Activated CD4-positive, alpha-beta T cell treated with anti-CD3 and anti-CD28 coated beads for 36 hours (primary cell): ENCODE measurements at regions not wholly inside any gene's neighbourhood (a gene's known extent, or its start where the extent isn't known, plus 50 kb on each side); places are given as distances from the start of the nearest gene placed in this dataset.

Experiments
- ATAC-seq: fragments of 200-7000 bp; cut with Tn5 transposase; one replicate; pipeline ENCODE4 v1.10.0; 2021; ENCODE audit warnings: mild to moderate bottlenecking, moderate library complexity
- CTCF ChIA-PET: fragments of 350-600 bp; sonication (Branson Sonifier 250); formaldehyde crosslinking; loops from one replicate; lab custom pipeline; 2021; ENCODE audit warnings: antibody characterized with exemption; lab: Charles Lee
- POLR2A ChIA-PET: fragments of 350-600 bp; sonication (Branson Sonifier 250); formaldehyde crosslinking; loops from one replicate; lab custom pipeline; 2021; ENCODE audit warnings: antibody characterized with exemption, inconsistent platforms; lab: Charles Lee
- DNase-seq: peaks from one replicate; pipeline ENCODE4 v3.0.0-alpha.2; 2020
- H3K27ac Mint-ChIP-seq: one replicate; pipeline ENCODE4 v1.8.0; 2021; ENCODE audit warnings: mixed read lengths
- H3K27me3 Mint-ChIP-seq: one replicate; pipeline ENCODE4 v1.8.0; 2021; ENCODE audit warnings: mixed read lengths
- H3K36me3 Mint-ChIP-seq: one replicate; pipeline ENCODE4 v1.8.0; 2021; ENCODE audit warnings: low read depth, mixed read lengths
- H3K4me1 Mint-ChIP-seq: one replicate; pipeline ENCODE4 v1.8.0; 2021; ENCODE audit warnings: mixed read lengths
- H3K4me3 Mint-ChIP-seq: one replicate; pipeline ENCODE4 v1.8.0; 2021; ENCODE audit warnings: mild to moderate bottlenecking, moderate library complexity, mixed read lengths
- H3K9me3 Mint-ChIP-seq: one replicate; pipeline ENCODE4 v1.8.0; 2021; ENCODE audit warnings: low read depth, mixed read lengths
- intact Hi-C, 2 experiments: fragments of 100-400 bp; cut with DNase I in 1 of 2; cut with micrococcal nuclease in 1 of 2; formaldehyde crosslinking; loops; one replicate each; pipeline versions ENCODE4 v1.14.2 to v1.15.1; 2022 to 2024; cut with DNase I, micrococcal nuclease

DNA sequence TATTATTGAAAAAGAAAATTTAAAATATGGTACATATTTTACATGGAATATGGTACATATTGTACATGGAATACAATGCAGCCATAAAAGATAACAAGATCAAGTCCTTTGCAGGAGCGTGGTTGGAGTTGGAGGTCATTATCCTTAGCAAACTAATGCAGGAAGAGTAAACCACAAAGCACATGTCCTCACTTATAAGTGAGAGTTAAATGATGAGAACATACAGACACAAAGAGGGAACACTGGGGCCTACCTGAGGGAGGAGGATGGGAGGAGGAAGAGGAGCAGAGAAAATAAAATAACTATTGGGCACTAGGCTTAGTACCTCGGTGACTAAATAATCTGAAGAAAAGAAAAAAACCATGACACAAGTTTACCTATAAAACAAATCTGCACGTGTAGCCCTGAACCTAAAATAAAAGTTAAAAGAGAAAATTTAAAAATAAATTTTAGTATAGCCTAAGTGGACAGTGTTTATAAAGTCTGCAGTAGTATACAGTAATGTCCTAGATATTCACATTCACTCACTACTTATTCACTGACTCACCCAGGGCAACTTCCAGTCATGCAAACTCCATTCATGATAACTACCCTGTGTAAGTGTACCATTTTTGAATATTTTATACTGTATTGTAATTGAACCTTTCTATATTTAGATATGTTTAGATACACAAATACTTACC lies 204.4 kb downstream of the FAM76B start:
- peaks cover 17% of the 10 kb centered on the region for H3K4me1 Mint-ChIP-seq
- no peak overlapping the region for H3K27ac Mint-ChIP-seq
- peaks cover 5% of the 10 kb centered on the region for H3K9me3 Mint-ChIP-seq
- intact Hi-C loops: loop anchor here (2.0 to 10.0 kb wide), 2 partner anchors 28 to 120 kb away; no protein-coding TSS in a partner anchor
- DNase-seq (no peak), ATAC-seq (no peak)
- ChIA-PET CTCF (interaction anchor here (0.9 kb wide), 1 partner anchor 120 kb away, joined by 4 read pairs; no protein-coding TSS in a partner anchor), POLR2A (no interaction called here)
- no peaks in the 10 kb centered on the region for H3K27me3 Mint-ChIP-seq
- peaks cover 1% of the 10 kb centered on the region for H3K36me3 Mint-ChIP-seq
- H3K4me3 Mint-ChIP-seq: no peak overlapping the region

DNA sequence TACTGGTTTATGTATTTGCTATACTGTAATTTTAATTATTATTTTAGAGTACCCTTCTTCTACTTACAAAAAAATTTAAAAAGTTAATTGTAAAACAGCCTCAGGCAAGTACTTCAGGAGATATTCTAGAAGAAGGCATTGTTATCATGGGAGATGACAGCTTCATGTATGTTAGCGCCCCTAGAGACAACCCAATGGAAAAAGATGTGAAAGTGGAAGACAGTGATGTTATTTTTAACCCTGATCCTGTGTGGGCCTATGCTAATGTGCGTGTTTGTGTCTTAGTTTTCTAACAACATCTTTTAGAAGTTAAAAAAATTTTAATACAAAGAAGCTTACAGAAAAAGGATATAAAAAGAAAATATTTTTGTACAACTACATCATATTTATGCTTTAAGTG lies 205.0 kb downstream of the FAM76B start:
- H3K27ac Mint-ChIP-seq: no peak overlapping the region
- CTCF ChIA-PET: interaction anchor here (0.9 kb wide), 1 partner anchor 121 kb away, joined by 4 read pairs; no protein-coding TSS in a partner anchor
- DNase-seq (no peak), ATAC-seq (peak; percentile 32)
- intact Hi-C loops: loop anchor here (1.0 to 10.0 kb wide), 3 partner anchors 28 to 120 kb away; no protein-coding TSS in a partner anchor
- H3K4me1 Mint-ChIP-seq: peaks cover 17% of the 10 kb centered on the region
- peaks cover 1% of the 10 kb centered on the region for H3K36me3 Mint-ChIP-seq
- H3K27me3 Mint-ChIP-seq: no peaks in the 10 kb centered on the region
- no peak overlapping the region for H3K4me3 Mint-ChIP-seq
- POLR2A ChIA-PET: no interaction called here
- peaks cover 7% of the 10 kb centered on the region for H3K9me3 Mint-ChIP-seq

DNA sequence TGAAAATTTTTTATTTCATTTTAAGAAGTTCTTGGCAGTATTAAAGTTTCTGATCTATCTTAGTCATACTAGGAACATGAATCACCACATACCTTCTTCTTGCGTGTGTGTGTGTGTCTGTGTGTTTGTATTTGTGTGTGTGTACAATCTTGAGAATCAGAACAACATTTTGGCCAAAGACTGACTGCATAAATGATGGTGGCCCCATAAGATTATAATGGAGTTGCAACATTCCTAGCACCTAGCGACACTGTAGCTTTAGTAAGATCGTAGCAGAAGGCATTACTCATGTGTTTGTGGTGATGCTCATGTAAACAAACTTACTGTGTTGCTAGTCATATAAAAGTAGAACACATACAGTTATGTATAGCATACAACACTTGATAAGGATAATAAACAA lies 205.4 kb downstream of the FAM76B start:
- H3K27me3 Mint-ChIP-seq: no peaks in the 10 kb centered on the region
- H3K36me3 Mint-ChIP-seq: peaks cover 1% of the 10 kb centered on the region
- H3K4me1 Mint-ChIP-seq: peaks cover 17% of the 10 kb centered on the region
- peaks cover 11% of the 10 kb centered on the region for H3K9me3 Mint-ChIP-seq
- intact Hi-C loops: loop anchor here (1.0 to 10.0 kb wide), 3 partner anchors 27 to 121 kb away; no protein-coding TSS in a partner anchor
- ATAC-seq (peak; percentile 80), DNase-seq (no peak)
- no peak overlapping the region for H3K27ac Mint-ChIP-seq
- POLR2A ChIA-PET: no interaction called here
- no peak overlapping the region for H3K4me3 Mint-ChIP-seq
- CTCF ChIA-PET: interaction anchor here (0.5 to 0.9 kb wide), 3 partner anchors 14 to 121 kb away, joined by 3 to 4 read pairs (median 3); no protein-coding TSS in a partner anchor

DNA sequence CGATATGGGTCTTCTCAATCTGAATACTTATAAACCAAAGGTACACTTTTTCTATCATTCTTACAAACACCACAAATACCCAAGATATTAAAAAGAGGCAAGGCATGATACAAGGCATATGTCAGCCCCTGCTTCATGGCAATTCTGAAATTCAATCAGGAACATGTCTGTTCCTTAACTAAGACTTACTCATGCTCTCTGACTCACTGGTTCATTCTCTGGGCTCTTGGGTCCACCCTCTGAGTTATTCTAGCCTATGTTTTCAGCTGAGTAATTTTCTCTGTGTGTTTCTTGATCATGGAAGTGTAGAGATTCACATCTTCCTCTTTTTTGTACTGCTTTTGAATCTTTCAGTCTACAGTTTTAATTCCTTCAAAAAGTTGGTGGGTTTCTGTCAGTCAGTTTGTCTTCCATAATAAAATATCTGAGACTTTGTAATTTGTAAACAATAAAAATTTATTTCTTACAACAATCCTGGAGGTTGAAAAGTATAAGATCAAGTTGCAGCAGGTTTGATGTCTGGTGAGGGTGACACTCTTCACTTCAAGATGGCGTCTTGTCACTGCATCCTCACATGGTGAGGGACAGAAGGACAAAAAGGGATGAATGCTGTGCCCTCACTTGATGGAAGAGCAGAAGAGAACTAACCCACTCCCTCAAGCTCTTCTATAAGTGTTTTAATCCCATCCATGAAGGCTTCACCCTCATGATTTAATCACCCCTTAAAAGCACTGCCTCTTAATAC lies 211.7 kb downstream of the FAM76B start:
- Mint-ChIP-seq H3K4me3 (no peak overlapping the region), H3K36me3 (no peaks in the 10 kb centered on the region), H3K27ac (peak overlapping the region; percentile 10), H3K4me1 (peaks cover 10% of the 10 kb centered on the region), H3K9me3 (peaks cover 11% of the 10 kb centered on the region), H3K27me3 (no peaks in the 10 kb centered on the region)
- DNase-seq (peak; percentile 21), ATAC-seq (peak; percentile 98)
- ChIA-PET CTCF (interaction anchor here (0.6 to 1.6 kb wide), 3 partner anchors 11 to 162 kb away, joined by 3 to 4 read pairs (median 3); no protein-coding TSS in a partner anchor), POLR2A (no interaction called here)
- intact Hi-C loops: loop anchor here in 1 of 2 experiments (2.0 kb wide), 1 partner anchor 21 kb away; no protein-coding TSS in a partner anchor

DNA sequence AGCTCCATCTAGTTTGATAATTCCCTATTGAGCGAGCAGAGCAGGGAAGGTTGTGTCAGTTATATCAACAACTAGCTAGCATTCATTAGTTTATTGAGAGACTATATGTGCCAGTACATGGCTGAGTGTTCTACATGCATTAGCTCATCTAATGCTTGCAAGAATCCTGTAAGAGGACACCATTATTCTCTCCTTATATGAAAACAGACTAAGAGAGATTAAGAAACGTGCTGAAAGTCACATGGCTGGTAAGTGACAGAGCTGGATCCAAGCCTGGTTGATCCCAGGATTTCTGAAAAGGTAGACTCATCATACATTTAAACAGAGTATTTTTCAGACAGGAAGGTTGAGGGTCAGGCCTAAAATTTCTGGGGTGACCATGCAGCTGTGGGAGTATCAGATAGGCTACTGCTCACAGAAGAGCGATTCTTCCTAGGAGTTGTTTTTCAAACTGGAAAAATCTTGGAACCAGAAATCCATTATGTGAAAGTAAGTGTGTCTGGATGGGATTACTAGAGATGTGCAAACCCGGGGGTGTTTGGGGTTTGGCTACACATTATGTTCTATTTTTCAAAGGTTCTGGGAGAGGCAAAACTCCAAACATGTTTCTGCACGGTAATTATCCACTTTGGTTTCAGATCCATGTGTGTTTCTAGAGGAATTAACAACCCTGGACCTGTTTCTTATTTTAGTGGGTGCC lies 213.3 kb downstream of the FAM76B start:
- Mint-ChIP-seq H3K9me3 (peaks cover 10% of the 10 kb centered on the region), H3K36me3 (no peaks in the 10 kb centered on the region), H3K27ac (no peak overlapping the region), H3K4me1 (peaks cover 10% of the 10 kb centered on the region), H3K4me3 (no peak overlapping the region), H3K27me3 (no peaks in the 10 kb centered on the region)
- POLR2A ChIA-PET: no interaction called here
- no peak for DNase-seq
- ATAC-seq: no peak
- CTCF ChIA-PET: interaction anchor here (0.6 to 1.6 kb wide), 3 partner anchors 11 to 201 kb away, joined by 3 to 6 read pairs (median 3); no protein-coding TSS in a partner anchor
- intact Hi-C loops: loop anchor here in 1 of 2 experiments (2.0 kb wide), 1 partner anchor 19 kb away; no protein-coding TSS in a partner anchor

DNA sequence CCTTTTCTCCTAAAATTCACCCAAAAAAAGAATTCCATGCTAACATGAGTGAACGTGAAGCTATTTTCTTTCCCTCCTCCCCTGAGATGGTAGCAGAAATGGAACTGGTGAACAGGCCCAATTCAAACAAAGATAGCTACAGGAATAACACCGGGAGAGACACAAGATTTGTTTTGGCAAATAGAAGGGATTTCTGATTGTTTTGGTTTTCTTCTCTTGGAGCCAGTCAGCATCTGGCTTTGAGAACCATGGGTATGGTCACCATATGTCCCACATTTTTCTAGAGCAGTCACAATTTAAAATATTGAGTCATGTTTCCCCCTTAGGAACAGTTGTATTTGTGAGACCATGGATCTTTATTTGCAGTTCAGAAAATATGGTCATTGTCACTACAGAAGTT lies 214.1 kb downstream of the FAM76B start:
- intact Hi-C loops: no loop called here
- CTCF ChIA-PET: interaction anchor here (0.6 to 1.6 kb wide), 3 partner anchors 10 to 200 kb away, joined by 3 to 6 read pairs (median 3); no protein-coding TSS in a partner anchor

DNA sequence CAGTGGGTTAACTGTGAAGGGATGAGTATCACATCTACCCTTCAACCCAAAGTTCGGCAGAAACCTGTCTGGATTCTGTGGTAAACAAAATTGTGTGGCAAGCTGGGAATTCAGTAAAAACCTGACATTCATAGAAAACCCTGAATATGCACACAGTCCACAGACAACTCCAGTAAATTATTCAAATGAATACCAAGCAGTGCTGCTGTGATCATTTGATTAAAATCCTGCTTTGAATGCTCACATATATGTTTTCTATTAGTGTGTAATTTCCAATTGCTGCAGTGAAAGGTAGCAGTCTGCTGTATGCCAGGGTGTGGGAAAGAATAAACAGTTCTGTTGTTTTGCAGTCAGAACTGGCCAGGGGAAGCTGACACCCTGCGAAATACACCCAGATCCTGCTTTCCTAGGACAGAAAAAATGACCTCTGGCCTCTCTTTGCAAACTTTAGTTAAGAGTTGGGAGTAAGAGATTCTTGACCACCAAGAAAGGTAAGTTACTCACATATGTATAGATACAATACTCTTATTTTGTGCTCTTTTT lies 217.8 kb downstream of the FAM76B start:
- Mint-ChIP-seq H3K36me3 (peaks cover 2% of the 10 kb centered on the region), H3K4me3 (no peak overlapping the region), H3K9me3 (peaks cover 11% of the 10 kb centered on the region), H3K4me1 (peaks cover 8% of the 10 kb centered on the region), H3K27ac (no peak overlapping the region), H3K27me3 (no peaks in the 10 kb centered on the region)
- no peak for DNase-seq
- ChIA-PET CTCF (interaction anchor here (0.6 to 0.7 kb wide), 2 partner anchors 12 to 242 kb away, joined by 3 read pairs; no protein-coding TSS in a partner anchor), POLR2A (no interaction called here)
- intact Hi-C loops: no loop called here
- ATAC-seq: no peak

More for the DNA sequence above, 214.1 kb downstream of the FAM76B start:
- no peak for DNase-seq
- Mint-ChIP-seq H3K9me3 (peaks cover 6% of the 10 kb centered on the region), H3K27ac (no peak overlapping the region), H3K27me3 (no peaks in the 10 kb centered on the region), H3K36me3 (no peaks in the 10 kb centered on the region), H3K4me3 (no peak overlapping the region), H3K4me1 (peaks cover 10% of the 10 kb centered on the region)
- no peak for ATAC-seq
- POLR2A ChIA-PET: no interaction called here

DNA sequence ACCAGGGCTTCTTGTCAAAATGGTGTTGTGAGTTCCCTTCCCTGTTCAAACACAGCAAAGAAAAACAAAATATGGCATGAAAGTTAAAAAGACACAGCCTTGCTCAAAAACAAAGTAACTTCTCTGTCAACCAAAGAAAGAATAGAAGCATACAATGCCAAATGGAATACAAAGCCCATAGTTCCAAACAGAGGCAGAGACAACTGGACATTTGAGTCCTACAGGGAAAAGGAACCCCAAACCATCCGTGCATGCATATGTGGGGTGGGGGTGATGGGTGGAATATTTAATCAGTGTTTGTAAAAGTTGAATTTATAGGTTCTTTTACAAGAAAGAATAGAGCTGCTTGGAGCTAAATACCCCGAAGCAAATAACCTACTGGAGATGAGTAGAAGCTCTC lies 218.7 kb downstream of the FAM76B start:
- ATAC-seq: no peak
- intact Hi-C loops: no loop called here
- Mint-ChIP-seq H3K4me1 (peaks cover 8% of the 10 kb centered on the region), H3K4me3 (no peak overlapping the region), H3K27me3 (no peaks in the 10 kb centered on the region), H3K27ac (no peak overlapping the region), H3K36me3 (peaks cover 2% of the 10 kb centered on the region), H3K9me3 (peaks cover 11% of the 10 kb centered on the region)
- no peak for DNase-seq
- ChIA-PET POLR2A (no interaction called here), CTCF (interaction anchor here (0.7 to 1.4 kb wide), 3 partner anchors 11 to 26 kb away, joined by 3 read pairs; no protein-coding TSS in a partner anchor)

DNA sequence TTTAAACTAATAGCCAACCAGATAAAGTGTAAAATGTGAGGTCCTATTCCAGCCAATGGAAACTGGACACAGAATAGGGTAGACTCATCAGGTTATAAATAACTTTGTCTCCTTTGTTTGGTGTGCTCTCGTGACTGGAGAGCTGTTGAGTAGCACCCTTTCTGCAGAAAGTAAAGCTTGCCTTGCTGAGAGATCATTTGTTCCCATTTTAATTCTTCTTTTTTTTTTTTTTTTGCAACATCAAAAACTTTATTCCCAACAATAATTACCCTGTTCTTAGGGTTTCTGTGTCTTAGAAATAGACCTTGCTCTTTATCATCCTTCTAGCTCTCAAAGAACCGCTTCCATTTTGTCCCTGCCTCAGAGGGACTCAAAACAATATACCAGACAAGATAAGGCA lies 220.4 kb downstream of the FAM76B start:
- ChIA-PET POLR2A (no interaction called here), CTCF (interaction anchor here (0.6 kb wide), 2 partner anchors 29 to 73 kb away, joined by 3 to 5 read pairs; no protein-coding TSS in a partner anchor)
- Mint-ChIP-seq H3K27me3 (no peaks in the 10 kb centered on the region), H3K4me3 (no peak overlapping the region), H3K4me1 (peaks cover 14% of the 10 kb centered on the region), H3K36me3 (peaks cover 2% of the 10 kb centered on the region), H3K9me3 (peaks cover 11% of the 10 kb centered on the region), H3K27ac (no peak overlapping the region)
- DNase-seq: no peak
- intact Hi-C loops: no loop called here
- ATAC-seq: no peak

DNA sequence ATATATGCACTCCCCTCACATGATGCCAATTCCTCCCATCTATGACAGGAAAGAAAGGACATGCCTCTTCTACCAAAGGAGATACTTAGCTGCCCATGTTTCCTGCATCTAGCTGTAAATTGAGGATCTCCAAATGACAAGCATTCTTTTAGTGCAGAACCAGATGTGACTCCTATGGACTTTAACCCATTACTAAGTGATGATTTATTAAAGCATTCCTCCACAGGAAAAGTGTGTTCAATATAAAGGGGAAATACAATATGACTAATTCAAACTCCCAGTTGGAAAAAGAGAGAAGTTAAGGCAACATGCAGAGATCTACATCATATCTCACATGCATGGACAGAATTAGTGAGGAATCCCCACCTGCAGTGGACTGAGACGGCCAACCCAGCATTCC lies 221.3 kb downstream of the FAM76B start:
- H3K4me1 Mint-ChIP-seq: peaks cover 21% of the 10 kb centered on the region

More for the DNA sequence above, 221.3 kb downstream of the FAM76B start:
- Mint-ChIP-seq H3K27me3 (no peaks in the 10 kb centered on the region), H3K36me3 (peaks cover 2% of the 10 kb centered on the region), H3K9me3 (peaks cover 11% of the 10 kb centered on the region), H3K4me3 (no peak overlapping the region), H3K27ac (no peak overlapping the region)
- CTCF ChIA-PET: interaction anchor here (0.7 to 3.0 kb wide), 3 partner anchors 11 to 137 kb away, joined by 3 to 9 read pairs (median 3); no protein-coding TSS in a partner anchor
- ATAC-seq: no peak
- POLR2A ChIA-PET: interaction anchor here (1.0 kb wide), 1 partner anchor 12 kb away, joined by 3 read pairs; no protein-coding TSS in a partner anchor
- DNase-seq: no peak
- intact Hi-C loops: no loop called here
